SK-N-SH treated with all-trans-retinoic acid at 6 μM for 48 hours (cell line): ENCODE measurements at regions not wholly inside any gene's neighbourhood (a gene's known extent, or its start where the extent isn't known, plus 50 kb on each side); places are given as distances from the start of the nearest gene placed in this dataset.

Source experiments
- CSDC2 ChIP-seq: fragments of 250-450 bp; sonication (Bioruptor Pico); IDR thresholded peaks from 2 replicates; pipeline ENCODE4 v1.5.0; 2020; ENCODE audit warnings: mild to moderate bottlenecking, moderate library complexity
- GLIS3 ChIP-seq: fragments of 250-450 bp; sonication (Bioruptor Pico); IDR thresholded peaks from 2 replicates; pipeline ENCODE4 v1.5.0; 2020; ENCODE audit warnings: mild to moderate bottlenecking, moderate library complexity
- ISL1 ChIP-seq: fragments of 250-450 bp; sonication (Bioruptor Pico); IDR thresholded peaks from 2 replicates; pipeline ENCODE4 v2.1.2; 2022; ENCODE audit warnings: mild to moderate bottlenecking, moderate library complexity
- PPARA ChIP-seq: fragments of 250-450 bp; sonication (Bioruptor Pico); IDR thresholded peaks from 2 replicates; pipeline ENCODE4 v1.5.0; 2020; ENCODE audit warnings: mild to moderate bottlenecking, borderline replicate concordance
- RARB ChIP-seq: fragments of 250-450 bp; sonication (Bioruptor Pico); IDR thresholded peaks from 2 replicates; pipeline ENCODE4 v1.8.0; 2021; ENCODE audit warnings: mild to moderate bottlenecking, moderate library complexity
- TCF4 ChIP-seq: fragments of 250-450 bp; sonication (Bioruptor Pico); IDR thresholded peaks from 2 replicates; pipeline ENCODE4 v1.8.0; 2021; ENCODE audit warnings: mild to moderate bottlenecking, moderate library complexity, borderline replicate concordance
- ZC3H10 ChIP-seq: fragments of 250-450 bp; sonication (Bioruptor Pico); IDR thresholded peaks from 2 replicates; pipeline ENCODE4 v1.5.1; 2021; ENCODE audit warnings: mild to moderate bottlenecking, moderate library complexity
- ZFP3 ChIP-seq: fragments of 250-450 bp; sonication (Bioruptor Pico); IDR thresholded peaks from 2 replicates; pipeline ENCODE4 v1.5.0; 2020; ENCODE audit warnings: mild to moderate bottlenecking, moderate library complexity
- ZFP30 ChIP-seq: fragments of 450-650 bp; formaldehyde crosslinking; IDR thresholded peaks from 2 replicates; pipeline ENCODE4 v1.5.0; 2022; ENCODE audit warnings: mild to moderate bottlenecking, moderate library complexity
- TF ChIP-seq, protein P1 (sequence below): fragments of 250-450 bp; sonication (Bioruptor Pico); IDR thresholded peaks from 2 replicates; pipeline ENCODE4 v1.5.1; 2020; ENCODE audit warnings: low read depth, mild to moderate bottlenecking, moderate library complexity
- TF ChIP-seq, protein P2 (sequence below): fragments of 250-450 bp; sonication (Bioruptor Pico); IDR thresholded peaks from 2 replicates; pipeline ENCODE4 v1.8.0; 2020; ENCODE audit warnings: mild to moderate bottlenecking, moderate library complexity, borderline replicate concordance
- TF ChIP-seq, protein P3 (sequence below): fragments of 250-450 bp; sonication (Bioruptor Pico); IDR thresholded peaks from 2 replicates; pipeline ENCODE4 v1.5.1; 2021; ENCODE audit warnings: mild to moderate bottlenecking, moderate library complexity

DNA sequence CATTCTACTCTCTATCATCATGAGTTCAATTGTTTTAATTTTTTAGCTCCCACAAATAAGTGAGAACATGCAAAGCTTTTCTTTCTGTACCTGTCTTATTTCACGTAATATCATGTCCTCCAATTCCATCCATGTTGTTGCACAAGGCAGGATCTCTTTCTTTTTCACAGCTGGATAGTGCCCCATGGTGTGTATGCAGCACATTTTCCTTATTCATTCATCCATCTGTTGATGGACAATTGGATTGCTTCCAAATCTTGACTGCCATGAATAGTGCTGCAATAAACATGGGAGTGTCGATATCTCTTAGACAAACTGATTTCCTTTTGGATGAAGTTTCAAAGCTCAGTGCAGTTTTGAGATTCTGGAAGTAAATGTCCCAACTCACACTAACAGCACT, 326.9 kb downstream of the FGF9 start:
- TF ChIP-seq, protein P1, sequence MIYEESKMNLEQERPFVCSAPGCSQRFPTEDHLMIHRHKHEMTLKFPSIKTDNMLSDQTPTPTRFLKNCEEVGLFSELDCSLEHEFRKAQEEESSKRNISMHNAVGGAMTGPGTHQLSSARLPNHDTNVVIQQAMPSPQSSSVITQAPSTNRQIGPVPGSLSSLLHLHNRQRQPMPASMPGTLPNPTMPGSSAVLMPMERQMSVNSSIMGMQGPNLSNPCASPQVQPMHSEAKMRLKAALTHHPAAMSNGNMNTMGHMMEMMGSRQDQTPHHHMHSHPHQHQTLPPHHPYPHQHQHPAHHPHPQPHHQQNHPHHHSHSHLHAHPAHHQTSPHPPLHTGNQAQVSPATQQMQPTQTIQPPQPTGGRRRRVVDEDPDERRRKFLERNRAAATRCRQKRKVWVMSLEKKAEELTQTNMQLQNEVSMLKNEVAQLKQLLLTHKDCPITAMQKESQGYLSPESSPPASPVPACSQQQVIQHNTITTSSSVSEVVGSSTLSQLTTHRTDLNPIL = no peak
- TF ChIP-seq ISL1 (CRISPR knock-in tag) (no peak), PPARA (CRISPR knock-in tag) (no peak), GLIS3 (no peak), ZFP3 (CRISPR knock-in tag) (no peak), TCF4 (CRISPR knock-in tag) (no peak), RARB (CRISPR knock-in tag) (no peak), ZFP30 (CRISPR knock-in tag) (no peak), CSDC2 (CRISPR knock-in tag) (no peak), ZC3H10 (CRISPR knock-in tag) (no peak)
- TF ChIP-seq, protein P2, sequence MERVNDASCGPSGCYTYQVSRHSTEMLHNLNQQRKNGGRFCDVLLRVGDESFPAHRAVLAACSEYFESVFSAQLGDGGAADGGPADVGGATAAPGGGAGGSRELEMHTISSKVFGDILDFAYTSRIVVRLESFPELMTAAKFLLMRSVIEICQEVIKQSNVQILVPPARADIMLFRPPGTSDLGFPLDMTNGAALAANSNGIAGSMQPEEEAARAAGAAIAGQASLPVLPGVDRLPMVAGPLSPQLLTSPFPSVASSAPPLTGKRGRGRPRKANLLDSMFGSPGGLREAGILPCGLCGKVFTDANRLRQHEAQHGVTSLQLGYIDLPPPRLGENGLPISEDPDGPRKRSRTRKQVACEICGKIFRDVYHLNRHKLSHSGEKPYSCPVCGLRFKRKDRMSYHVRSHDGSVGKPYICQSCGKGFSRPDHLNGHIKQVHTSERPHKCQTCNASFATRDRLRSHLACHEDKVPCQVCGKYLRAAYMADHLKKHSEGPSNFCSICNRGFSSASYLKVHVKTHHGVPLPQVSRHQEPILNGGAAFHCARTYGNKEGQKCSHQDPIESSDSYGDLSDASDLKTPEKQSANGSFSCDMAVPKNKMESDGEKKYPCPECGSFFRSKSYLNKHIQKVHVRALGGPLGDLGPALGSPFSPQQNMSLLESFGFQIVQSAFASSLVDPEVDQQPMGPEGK (CRISPR knock-in tag) = no peak
- TF ChIP-seq, protein P3, sequence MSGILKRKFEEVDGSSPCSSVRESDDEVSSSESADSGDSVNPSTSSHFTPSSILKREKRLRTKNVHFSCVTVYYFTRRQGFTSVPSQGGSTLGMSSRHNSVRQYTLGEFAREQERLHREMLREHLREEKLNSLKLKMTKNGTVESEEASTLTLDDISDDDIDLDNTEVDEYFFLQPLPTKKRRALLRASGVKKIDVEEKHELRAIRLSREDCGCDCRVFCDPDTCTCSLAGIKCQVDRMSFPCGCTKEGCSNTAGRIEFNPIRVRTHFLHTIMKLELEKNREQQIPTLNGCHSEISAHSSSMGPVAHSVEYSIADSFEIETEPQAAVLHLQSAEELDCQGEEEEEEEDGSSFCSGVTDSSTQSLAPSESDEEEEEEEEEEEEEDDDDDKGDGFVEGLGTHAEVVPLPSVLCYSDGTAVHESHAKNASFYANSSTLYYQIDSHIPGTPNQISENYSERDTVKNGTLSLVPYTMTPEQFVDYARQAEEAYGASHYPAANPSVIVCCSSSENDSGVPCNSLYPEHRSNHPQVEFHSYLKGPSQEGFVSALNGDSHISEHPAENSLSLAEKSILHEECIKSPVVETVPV = no peak
